SU-DHL-6 (cell line): ENCODE measurements at regions not wholly inside any gene's neighbourhood (a gene's known extent, or its start where the extent isn't known, plus 50 kb on each side); places are given as distances from the start of the nearest gene placed in this dataset.

Experiments used
- H2AFZ ChIP-seq: fragments of 200-600 bp; sonication (generic); 2 replicates; pipeline ENCODE4 v1.6.1; 2014; ENCODE audit warnings: low read depth, mild to moderate bottlenecking, moderate library complexity, mixed read lengths, antibody characterized with exemption, low read length; ENCODE audit not compliant: severe bottlenecking
- H3F3A ChIP-seq: fragments of 200-600 bp; shearing (Covaris generic); 2 replicates; pipeline ENCODE4 v1.6.0; 2016; ENCODE audit warnings: antibody characterized with exemption, mild to moderate bottlenecking; ENCODE audit not compliant: insufficient read depth
- H3K27ac ChIP-seq: fragments of 200-600 bp; sonication (generic); 2 replicates; pipeline ENCODE4 v1.5.1; 2016; ENCODE audit warnings: low read depth, mild to moderate bottlenecking, low read length, moderate library complexity, mixed read lengths
- H3K27me3 ChIP-seq: fragments of 200-600 bp; sonication (generic), shearing (Covaris generic); 2 replicates; pipeline ENCODE4 v1.6.0; 2014; ENCODE audit warnings: mild to moderate bottlenecking, low read length
- H3K36me3 ChIP-seq: fragments of 200-600 bp; sonication (generic); 2 replicates; pipeline ENCODE4 v1.6.1; 2014; ENCODE audit warnings: mild to moderate bottlenecking, low read length, mixed read lengths
- H3K4me2 ChIP-seq: fragments of 300-600, 200-600 bp; shearing (Covaris generic), sonication (generic); 2 replicates; pipeline ENCODE4 v1.6.0; 2014; ENCODE audit warnings: low read length, low read depth, mild to moderate bottlenecking; ENCODE audit not compliant: poor library complexity, severe bottlenecking
- H3K4me3 ChIP-seq: fragments of 200-600 bp; sonication (generic); 2 replicates; pipeline ENCODE4 v1.5.1; 2014; ENCODE audit warnings: antibody characterized with exemption, low read length, mild to moderate bottlenecking, mixed read lengths; ENCODE audit not compliant: insufficient read depth, poor library complexity, severe bottlenecking
- H3K79me2 ChIP-seq: fragments of 200-600 bp; sonication (generic); 2 replicates; pipeline ENCODE4 v1.6.1; 2014; ENCODE audit warnings: mild to moderate bottlenecking, low read length, moderate library complexity; ENCODE audit not compliant: insufficient read depth
- H3K9ac ChIP-seq: fragments of 200-600 bp; sonication (generic); 2 replicates; pipeline ENCODE4 v1.7.0; 2014; ENCODE audit warnings: mild to moderate bottlenecking, low read length
- H3K9me2 ChIP-seq: fragments of 200-600 bp; sonication (generic); replicated peaks from 2 replicates; pipeline ENCODE4 v1.6.1; 2014; ENCODE audit warnings: low read length; ENCODE audit not compliant: insufficient read depth
- H3K9me3 ChIP-seq: fragments of 200-600 bp; sonication (generic); 2 replicates; pipeline ENCODE4 v1.6.1; 2014; ENCODE audit warnings: low read length, mixed read lengths; ENCODE audit not compliant: insufficient read depth
- H4K20me1 ChIP-seq: fragments of 200-600 bp; sonication (generic); 2 replicates; pipeline ENCODE4 v1.6.1; 2014; ENCODE audit warnings: low read depth, mild to moderate bottlenecking, antibody characterized with exemption, low read length, moderate library complexity, mixed read lengths
- CTCF ChIP-seq: fragments of 200-600 bp; sonication (generic); IDR thresholded peaks from one replicate; pipeline ENCODE4 v1.5.1; 2017; ENCODE audit warnings: antibody characterized with exemption, mild to moderate bottlenecking, low read length, moderate library complexity; ENCODE audit not compliant: insufficient read depth, poor library complexity, severe bottlenecking
- EZH2phosphoT487 ChIP-seq: fragments of 200-600 bp; sonication (generic), shearing (Covaris generic); conservative IDR thresholded peaks from 2 replicates; pipeline ENCODE4 v1.6.1; 2018; ENCODE audit warnings: mild to moderate bottlenecking, antibody characterized with exemption, low read length, moderate library complexity, mixed read lengths

- no peak overlapping the region for H2AFZ ChIP-seq
Observed at GRCh38 chr2:221097568-221097915, 474.6 kb downstream of the EPHA4 start.

GRCh38 chr2:221097949-221098348 is 474.2 kb downstream of the EPHA4 start:
- Histone ChIP-seq H3K9me3 (no peaks in the 10 kb centered on the region), H3K9me2 (no peaks in the 10 kb centered on the region), H3K36me3 (no peaks in the 10 kb centered on the region), H3K27ac (no peak overlapping the region), H3K9ac (no peak overlapping the region), H3F3A (no peaks in the 10 kb centered on the region), H3K4me3 (no peak overlapping the region), H3K79me2 (no peaks in the 10 kb centered on the region), H3K27me3 (no peaks in the 10 kb centered on the region), H4K20me1 (no peaks in the 10 kb centered on the region), H3K4me2 (no peak overlapping the region), H2AFZ (no peak overlapping the region)
- TF ChIP-seq CTCF = no peak
- TF ChIP-seq EZH2phosphoT487 = no peak

More at GRCh38 chr2:221097568-221097915, 474.6 kb downstream of the EPHA4 start:
- no peak for TF ChIP-seq CTCF
- no peak for TF ChIP-seq EZH2phosphoT487
- Histone ChIP-seq H3K4me2 (no peak overlapping the region), H4K20me1 (no peaks in the 10 kb centered on the region), H3K9me2 (no peaks in the 10 kb centered on the region), H3K4me3 (no peak overlapping the region), H3K9ac (no peak overlapping the region), H3K36me3 (no peaks in the 10 kb centered on the region), H3K27ac (no peak overlapping the region), H3K27me3 (no peaks in the 10 kb centered on the region), H3K79me2 (no peaks in the 10 kb centered on the region), H3K9me3 (no peaks in the 10 kb centered on the region), H3F3A (no peaks in the 10 kb centered on the region)

GRCh38 chr2:221100467-221101089 is 471.5 kb downstream of the EPHA4 start:
- Histone ChIP-seq H4K20me1 (no peaks in the 10 kb centered on the region), H3K9me3 (no peaks in the 10 kb centered on the region), H3F3A (no peaks in the 10 kb centered on the region), H3K4me3 (no peak overlapping the region), H3K27me3 (no peaks in the 10 kb centered on the region), H3K36me3 (no peaks in the 10 kb centered on the region), H3K4me2 (no peak overlapping the region), H3K9me2 (no peaks in the 10 kb centered on the region), H3K27ac (no peak overlapping the region), H3K9ac (no peak overlapping the region), H3K79me2 (no peaks in the 10 kb centered on the region), H2AFZ (no peak overlapping the region)
- TF ChIP-seq EZH2phosphoT487 = no peak
- no peak for TF ChIP-seq CTCF
